Heart left ventricle (tissue), 13 donors: ENCODE measurements at regions not wholly inside any gene's neighbourhood (a gene's known extent, or its start where the extent isn't known, plus 50 kb on each side); places are given as distances from the start of the nearest gene placed in this dataset.

Source experiments
- CTCF ChIP-seq, 12 donors: fragments of 200-600 bp; sonication (generic) in 4 of 12; IDR thresholded peaks; one replicate each; pipeline versions ENCODE4 v1.5.0 to v1.8.0; 2018 to 2022; ENCODE audit warnings: antibody characterized with exemption in 12 of 12, mild to moderate bottlenecking in 5 of 12
- POLR2A ChIP-seq, 2 donors: fragments of 450-650 bp; IDR thresholded peaks; one replicate each; pipeline ENCODE4 v1.6.1; 2017; ENCODE audit warnings: antibody characterized with exemption in 2 of 2, mild to moderate bottlenecking in 2 of 2, moderate library complexity in 2 of 2
- donor health status: ischemic (EF 13 %, LVEDD 7.1; RV severe dilation, severe dysfunction).
- donor health status: DM: no; HTN: yes; CAD: no.
- donor health status: DM: no; HTN: no; CAD: no.
- donor health status: ischemic (EF 25% LVEDD 6.9; RV normal size, moderate dysfunction).
- donor health status: ischemic (EF 25% LVEDD 5.7; RV mildly dilated, moderate dysfunction).
- donor health status: ischemic (EF 35%, LVEDD 5.7; RV mildly dilated, moderate dysfunction).
- donor health status: nonischemic (EF 11% LVEDD 7.7; RV severe dilation, severe dysfunction).
- donor health status: DM: yes; HTN: yes; CAD: no.
- donor health status: PGD.
- donor health status: ischemic (EF 29% LVEDD 5.4; RV normal size, mild dysfunction).
- donor health status: nonischemic (EF 23%, LVEDD 6.1; RV moderate dilation, normal function).

DNA sequence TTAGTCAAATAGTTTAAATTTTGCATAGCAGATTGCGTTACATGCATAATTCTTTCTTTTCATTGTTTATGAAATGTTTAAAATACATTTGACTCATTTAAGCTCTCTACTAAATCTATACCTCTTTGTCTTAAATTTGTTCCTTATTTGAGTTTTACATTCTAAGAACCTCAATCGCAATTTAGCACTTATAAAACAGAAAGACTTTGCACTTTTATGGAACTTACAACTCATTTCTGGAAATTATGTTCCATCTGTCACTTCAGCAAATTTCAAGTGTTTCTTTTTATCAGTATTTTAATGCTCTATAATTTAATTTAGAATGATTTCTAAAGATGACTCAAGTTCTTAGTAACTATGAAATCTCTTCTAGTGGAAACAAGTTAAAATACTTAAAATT, 1505.8 kb upstream of the SPRY2 start:
- no peak for TF ChIP-seq POLR2A (IDR thresholded peaks at IDR 0.05)
- TF ChIP-seq CTCF (IDR thresholded peaks at IDR 0.05) = no peak
